Ammon's horn (tissue), 1 donor: ENCODE measurements at regions not wholly inside any gene's neighbourhood (a gene's known extent, or its start where the extent isn't known, plus 50 kb on each side); places are given as distances from the start of the nearest gene placed in this dataset.
"Not testable (repeated sequence)": the region's sequence is repeated elsewhere in the genome, so short reads cannot be mapped to it uniquely, and the experiment has no call there.

Source experiments
- DNase-seq: peaks from one replicate; pipeline ENCODE4 v3.0.0-alpha.2; 2016; ENCODE audit warnings: low spot score

DNA sequence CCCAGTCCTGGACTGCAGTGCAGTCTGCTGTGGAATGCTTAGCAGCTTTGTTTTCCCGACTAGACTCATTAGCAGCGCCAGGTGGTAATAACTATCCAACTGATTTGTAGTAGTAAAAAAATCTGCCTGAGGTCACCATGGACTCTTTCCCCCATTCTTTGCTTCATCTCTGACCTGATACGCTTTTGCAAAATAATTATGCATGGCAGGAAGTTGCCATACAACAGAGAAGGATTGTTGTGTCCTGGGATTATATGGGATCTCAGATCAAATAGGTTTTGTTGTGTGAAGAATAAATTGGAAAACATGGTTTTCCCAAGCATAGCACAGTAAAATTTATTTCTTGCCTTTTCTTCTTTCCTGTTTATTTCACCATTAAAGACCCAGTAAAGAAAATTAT lies 72.4 kb upstream of the ATP5MC3 start:
- no peak for DNase-seq

DNA sequence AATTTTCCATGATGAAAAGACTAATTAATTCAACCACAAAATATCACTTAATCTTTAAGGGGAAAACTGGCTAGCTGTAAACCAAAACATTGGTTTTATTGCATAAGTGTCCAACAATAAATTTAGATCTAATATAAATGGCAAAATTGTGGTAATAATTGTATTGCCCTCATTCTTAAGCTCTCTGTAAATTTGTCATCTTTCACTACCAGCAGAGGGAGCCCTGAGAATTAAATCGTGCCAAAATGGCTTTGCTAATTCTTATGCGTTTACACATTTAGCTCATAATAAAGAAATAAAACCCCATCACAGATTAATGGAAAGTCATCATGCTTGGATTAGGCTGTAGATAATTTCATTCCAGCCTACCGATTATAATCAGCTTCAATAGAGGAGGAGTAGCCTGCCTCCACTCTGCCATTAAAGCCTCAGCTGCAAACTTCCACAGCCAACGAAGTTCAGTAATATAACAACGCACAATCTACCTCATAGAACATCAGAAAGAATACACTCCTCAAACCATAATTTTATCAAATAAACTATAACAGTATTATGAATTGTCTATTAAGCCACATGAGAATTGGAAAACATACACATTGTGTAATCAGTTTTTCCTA lies 70.0 kb upstream of the ATP5MC3 start:
- DNase-seq: peak; percentile 34

DNA sequence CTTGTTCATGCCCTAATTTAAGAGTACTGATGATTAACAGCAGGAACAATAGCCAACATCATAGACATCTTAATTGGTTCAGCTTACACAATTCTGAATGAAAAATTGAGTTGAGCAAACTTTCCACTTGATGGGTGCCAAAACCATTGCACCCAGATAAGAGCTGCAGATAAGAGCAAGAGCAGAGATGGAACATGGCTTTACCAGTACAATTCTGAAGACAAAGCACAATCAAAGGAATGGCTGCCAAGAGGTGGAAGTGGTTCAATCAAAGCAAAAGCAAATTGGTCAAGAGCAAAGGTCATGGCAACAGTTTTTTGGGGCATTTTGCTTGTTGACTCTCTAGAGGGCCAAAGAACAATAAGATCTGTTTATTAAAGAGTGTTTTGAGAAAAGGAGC lies 65.6 kb upstream of the ATP5MC3 start:
- DNase-seq: no peak

DNA sequence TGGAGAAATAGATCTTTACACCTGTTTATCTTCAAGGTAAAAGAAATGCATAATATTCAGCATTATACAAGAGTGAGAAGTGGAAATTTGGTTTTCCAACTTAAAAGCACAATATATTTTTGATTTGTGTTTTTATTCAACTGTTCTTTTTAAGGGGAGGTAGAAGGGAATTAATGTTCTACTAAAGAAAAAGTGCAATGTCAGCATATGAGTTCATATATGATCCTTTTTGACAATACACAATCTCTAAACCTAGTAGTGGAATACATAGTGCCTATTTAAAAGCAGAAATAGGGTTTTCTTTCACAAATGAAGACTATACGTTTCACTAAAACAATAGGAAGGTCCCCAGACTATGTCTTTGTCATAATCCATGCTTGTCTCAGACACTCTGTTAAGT lies 63.2 kb upstream of the ATP5MC3 start:
- no peak for DNase-seq

DNA sequence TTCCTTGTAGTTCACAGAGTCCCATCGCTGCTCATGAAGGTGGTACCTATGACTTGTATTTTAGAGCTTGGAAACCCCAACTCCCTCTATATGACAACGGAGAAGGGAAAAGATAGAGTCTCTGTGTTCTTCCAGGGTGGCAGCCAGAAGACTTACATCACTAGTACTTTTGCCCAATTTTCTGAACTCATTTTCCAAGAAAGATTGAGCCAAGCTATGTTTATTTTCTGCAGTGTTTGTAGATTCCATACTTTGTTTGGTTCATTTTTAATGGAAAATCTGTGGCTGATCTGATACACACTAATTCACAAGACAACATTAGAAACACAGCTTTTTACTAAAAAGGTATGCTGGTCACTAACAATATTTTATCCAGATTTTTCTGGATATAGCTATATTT lies 60.2 kb upstream of the ATP5MC3 start:
- no peak for DNase-seq

DNA sequence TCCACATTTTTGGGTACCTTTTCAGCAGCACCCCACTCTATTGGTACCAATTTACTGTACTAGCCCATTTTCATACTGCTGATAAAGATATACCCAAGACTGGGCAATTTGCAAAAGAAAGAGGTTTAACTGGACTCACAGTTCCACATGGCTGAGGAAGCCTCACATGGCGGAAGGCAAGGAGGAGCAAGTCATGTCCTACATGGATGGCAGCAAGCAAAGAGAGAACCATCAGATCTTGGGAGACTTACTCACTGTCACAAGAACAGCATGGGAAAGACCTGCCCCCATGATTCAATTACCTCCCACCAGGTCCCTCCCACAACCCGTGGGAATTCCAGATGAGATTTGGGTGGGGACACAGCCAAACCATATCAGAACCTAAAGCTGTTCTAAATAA lies 58.5 kb upstream of the ATP5MC3 start:
- DNase-seq: not testable (repeated sequence)

DNA sequence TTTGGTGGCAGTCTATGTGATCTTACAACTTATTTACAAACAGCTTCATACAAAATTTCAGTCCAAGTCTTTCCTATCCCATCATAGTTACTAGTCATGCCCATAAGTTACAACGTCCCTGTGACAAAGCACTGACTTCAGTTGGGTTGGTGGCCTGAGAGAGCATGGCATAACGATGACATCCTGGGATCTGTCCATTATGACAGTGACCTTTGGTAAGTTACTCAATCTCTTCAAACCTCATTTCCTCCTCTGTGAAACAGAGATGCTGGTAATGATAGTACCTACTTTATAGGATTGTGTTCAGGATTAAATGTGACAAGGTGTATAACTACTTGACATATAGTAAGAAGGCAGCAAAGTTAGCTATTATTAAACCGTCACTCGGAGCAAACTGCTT lies 55.4 kb upstream of the ATP5MC3 start:
- no peak for DNase-seq

DNA sequence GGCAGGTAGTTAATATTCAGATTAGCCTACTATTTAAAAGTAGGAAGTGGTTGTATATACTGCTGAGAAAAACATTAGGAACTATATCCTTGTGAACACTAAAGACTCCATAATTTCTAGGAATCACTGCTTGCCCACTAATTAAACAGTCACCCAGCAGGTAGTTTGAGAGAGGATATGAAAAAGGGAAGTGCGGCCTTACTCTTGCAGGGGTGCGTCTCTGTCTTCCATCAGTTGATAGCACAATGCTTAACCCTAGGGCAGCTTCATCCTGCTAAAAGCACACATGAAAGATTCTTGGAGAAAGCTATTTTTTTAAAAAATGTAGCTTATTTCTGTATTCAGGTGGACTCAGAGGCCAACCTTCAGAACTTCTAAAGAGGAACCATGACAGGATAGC lies 53.1 kb upstream of the ATP5MC3 start:
- DNase-seq: no peak

DNA sequence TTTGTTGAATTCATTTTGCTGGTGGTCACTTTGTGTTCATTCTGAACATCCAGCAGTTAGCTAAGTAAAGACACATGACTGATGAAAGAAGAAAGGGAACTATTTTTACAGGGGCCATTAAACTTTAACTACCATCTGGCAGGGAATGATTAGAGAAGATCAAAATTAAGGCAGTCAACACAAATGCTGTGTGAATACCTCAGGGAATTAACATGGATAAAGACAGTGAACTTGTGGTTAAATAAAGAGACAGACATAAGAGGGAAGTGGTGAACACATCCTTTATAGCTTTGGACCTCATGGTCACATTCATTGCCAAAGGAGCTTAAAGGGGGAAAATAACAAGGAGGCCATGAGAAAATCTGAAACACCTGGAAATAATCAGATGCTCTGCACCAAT lies 52.6 kb upstream of the ATP5MC3 start:
- no peak for DNase-seq

DNA sequence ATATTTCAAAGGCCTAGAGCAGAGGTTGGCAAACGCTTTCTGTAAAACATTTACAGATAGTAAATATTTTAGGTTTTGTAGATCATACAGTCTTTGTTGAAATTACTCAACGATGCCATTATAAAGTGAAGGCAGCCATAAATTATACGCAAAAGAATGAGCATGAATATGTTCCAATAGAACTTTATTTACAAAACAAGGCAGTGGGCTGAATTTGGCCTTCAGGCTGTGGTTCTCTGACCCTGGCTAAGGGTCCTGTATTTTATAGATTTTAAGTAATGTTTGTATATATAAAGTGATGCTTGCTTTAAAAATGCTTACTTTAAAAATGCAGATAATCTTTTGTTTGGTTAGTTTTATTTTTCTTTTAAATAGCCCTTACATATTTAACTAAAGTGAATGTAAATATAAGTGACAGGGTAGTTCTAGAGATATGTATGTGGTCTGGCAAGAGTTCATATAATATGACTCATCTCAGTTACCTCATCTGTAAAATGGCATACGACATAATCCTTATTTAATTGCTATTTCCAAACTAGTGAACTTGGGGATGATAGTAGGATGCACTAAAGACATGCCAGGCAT lies 51.7 kb upstream of the ATP5MC3 start:
- no peak for DNase-seq
